ENCODE measurements at regions not wholly inside any gene's neighbourhood (a gene's known extent, or its start where the extent isn't known, plus 50 kb on each side); places are given as distances from the start of the nearest gene placed in this dataset.

GRCh38 chr10:36271627-36272340 is 629.7 kb upstream of the FZD8 start:
- H3K27me3 ChIP-seq (replicated peaks; ENCODE audit: control insufficient read depth, insufficient read depth, low read length): no peaks in the 10 kb centered on the region
- no peak overlapping the region for H3K4me3 ChIP-seq (replicated peaks; ENCODE audit: low read depth, low read length)
- TF ChIP-seq CTCF (IDR thresholded peaks at IDR 0.05; ENCODE audit: insufficient read depth, low read length, poor library complexity, severe bottlenecking): no peak
- DNase-seq (ENCODE audit: extremely low read depth, insufficient read length): no peak
- no peaks in the 10 kb centered on the region for H3K36me3 ChIP-seq (ENCODE audit: control insufficient read depth, insufficient read depth, low read length)

- Histone ChIP-seq H3K27me3 (replicated peaks; ENCODE audit: control insufficient read depth, insufficient read depth, low read length) (no peaks in the 10 kb centered on the region), H3K36me3 (ENCODE audit: control insufficient read depth, insufficient read depth, low read length) (no peaks in the 10 kb centered on the region), H3K4me3 (replicated peaks; ENCODE audit: low read depth, low read length) (no peak overlapping the region)
- TF ChIP-seq CTCF (IDR thresholded peaks at IDR 0.05; ENCODE audit: insufficient read depth, low read length, poor library complexity, severe bottlenecking): no peak
- DNase-seq (ENCODE audit: extremely low read depth, insufficient read length): no peak
These were observed 627.1 kb upstream of the FZD8 start for GRCh38 chr10:36269222-36269621.

DNA sequence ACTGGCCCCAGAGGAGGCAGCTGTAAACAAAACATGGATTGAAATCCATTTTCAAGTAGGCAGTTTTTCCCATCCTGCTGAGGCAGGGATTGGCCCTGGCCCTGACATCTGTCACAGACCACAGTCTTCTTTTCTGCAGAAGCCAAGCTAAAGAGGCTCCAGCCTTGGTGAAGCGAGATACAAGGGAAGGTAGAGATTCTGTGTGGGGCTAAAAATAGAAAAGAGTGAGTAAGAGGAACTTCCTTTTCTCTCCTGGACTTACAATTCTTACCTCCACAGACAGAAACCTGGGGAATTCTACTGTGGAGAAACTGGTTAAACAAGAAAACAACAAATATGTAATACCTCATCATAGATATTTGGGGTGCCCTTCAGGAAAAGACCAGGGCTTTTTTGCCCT is 624.8 kb upstream of the FZD8 start:
- Histone ChIP-seq H3K27me3 (replicated peaks; ENCODE audit: control insufficient read depth, insufficient read depth, low read length) (no peaks in the 10 kb centered on the region), H3K36me3 (ENCODE audit: control insufficient read depth, insufficient read depth, low read length) (no peaks in the 10 kb centered on the region), H3K4me3 (replicated peaks; ENCODE audit: low read depth, low read length) (no peak overlapping the region)
- TF ChIP-seq CTCF (IDR thresholded peaks at IDR 0.05; ENCODE audit: insufficient read depth, low read length, poor library complexity, severe bottlenecking): no peak
- no peak for DNase-seq (ENCODE audit: extremely low read depth, insufficient read length)

- TF ChIP-seq CTCF (IDR thresholded peaks at IDR 0.05; ENCODE audit: insufficient read depth, low read length, poor library complexity, severe bottlenecking): no peak
- Histone ChIP-seq H3K27me3 (replicated peaks; ENCODE audit: control insufficient read depth, insufficient read depth, low read length) (no peaks in the 10 kb centered on the region), H3K36me3 (ENCODE audit: control insufficient read depth, insufficient read depth, low read length) (no peaks in the 10 kb centered on the region), H3K4me3 (replicated peaks; ENCODE audit: low read depth, low read length) (no peak overlapping the region)
- no peak for DNase-seq (ENCODE audit: extremely low read depth, insufficient read length)
These were observed 623.6 kb upstream of the FZD8 start for GRCh38 chr10:36265741-36266140.

GRCh38 chr10:36263871-36264270 is 621.8 kb upstream of the FZD8 start:
- no peak for DNase-seq (ENCODE audit: extremely low read depth, insufficient read length)
- no peaks in the 10 kb centered on the region for H3K27me3 ChIP-seq (replicated peaks; ENCODE audit: control insufficient read depth, insufficient read depth, low read length)
- no peak for TF ChIP-seq CTCF (IDR thresholded peaks at IDR 0.05; ENCODE audit: insufficient read depth, low read length, poor library complexity, severe bottlenecking)
- no peaks in the 10 kb centered on the region for H3K36me3 ChIP-seq (ENCODE audit: control insufficient read depth, insufficient read depth, low read length)
- no peak overlapping the region for H3K4me3 ChIP-seq (replicated peaks; ENCODE audit: low read depth, low read length)

GRCh38 chr10:36256948-36257356 is 614.9 kb upstream of the FZD8 start:
- Histone ChIP-seq H3K36me3 (ENCODE audit: control insufficient read depth, insufficient read depth, low read length) (no peaks in the 10 kb centered on the region), H3K4me3 (replicated peaks; ENCODE audit: low read depth, low read length) (no peak overlapping the region), H3K27me3 (replicated peaks; ENCODE audit: control insufficient read depth, insufficient read depth, low read length) (no peaks in the 10 kb centered on the region)
- no peak for DNase-seq (ENCODE audit: extremely low read depth, insufficient read length)
- TF ChIP-seq CTCF (IDR thresholded peaks at IDR 0.05; ENCODE audit: insufficient read depth, low read length, poor library complexity, severe bottlenecking): no peak
